OCI-LY7 (cell line): ENCODE measurements at regions not wholly inside any gene's neighbourhood (a gene's known extent, or its start where the extent isn't known, plus 50 kb on each side); places are given as distances from the start of the nearest gene placed in this dataset.

Experiments
- BruUV-seq: library from RNA; stranded (reverse); fragments of 400-500 nt; replicated peaks from 2 replicates; lab custom pipeline; 2021; lab: Mats Ljungman, UMichigan
- CTCF ChIA-PET: fragments of 300-600 bp; sonication (Branson Sonifier 250); formaldehyde crosslinking; loops from one replicate; lab custom pipeline; 2022; ENCODE audit warnings: antibody characterized with exemption; ENCODE audit not compliant: unreplicated experiment; lab: Charles Lee
- POLR2A ChIA-PET: fragments of 300-600 bp; sonication (Branson Sonifier 250); formaldehyde crosslinking; loops from one replicate; lab custom pipeline; 2022; ENCODE audit warnings: antibody characterized with exemption; lab: Charles Lee
- DNase-seq: peaks from one replicate; pipeline ENCODE4 v3.0.0-alpha.2; 2015; ENCODE audit warnings: low spot score
- H2AFZ ChIP-seq: fragments of 200-600 bp; sonication (generic), shearing (Covaris generic); 2 replicates; pipeline ENCODE4 v1.6.1; 2014; ENCODE audit warnings: mild to moderate bottlenecking, antibody characterized with exemption, low read length, moderate library complexity
- H3K27ac ChIP-seq: fragments of 200-600 bp; sonication (generic); 2 replicates; pipeline ENCODE4 v1.5.1; 2014; ENCODE audit warnings: mixed run types, low read depth, mild to moderate bottlenecking, moderate library complexity, low read length, inconsistent platforms; ENCODE audit not compliant: poor library complexity, severe bottlenecking
- H3K36me3 ChIP-seq: fragments of 200-600 bp; sonication (generic); 2 replicates; pipeline ENCODE4 v1.6.1; 2014; ENCODE audit warnings: mild to moderate bottlenecking, antibody characterized with exemption, low read length, moderate library complexity, mixed read lengths; ENCODE audit not compliant: insufficient read depth
- H3K4me1 ChIP-seq: fragments of 200-600 bp; sonication (generic); 2 replicates; pipeline ENCODE4 v1.5.1; 2014; ENCODE audit warnings: mild to moderate bottlenecking, low read length; ENCODE audit not compliant: insufficient read depth, poor library complexity, severe bottlenecking
- H3K4me2 ChIP-seq: fragments of 200-600 bp; sonication (generic); 2 replicates; pipeline ENCODE4 v1.6.1; 2014; ENCODE audit warnings: mild to moderate bottlenecking, low read length
- H3K4me3 ChIP-seq: fragments of 200-600 bp; sonication (generic); 2 replicates; pipeline ENCODE4 v1.5.1; 2014; ENCODE audit warnings: mild to moderate bottlenecking, low read depth, low read length; ENCODE audit not compliant: poor library complexity, severe bottlenecking
- H3K79me2 ChIP-seq: fragments of 200-600 bp; sonication (generic); 2 replicates; pipeline ENCODE4 v1.6.1; 2016; ENCODE audit warnings: low read depth, mild to moderate bottlenecking, low read length, moderate library complexity, mixed read lengths; ENCODE audit not compliant: insufficient read depth
- H3K9me2 ChIP-seq: fragments of 200-600 bp; sonication (generic); 2 replicates; pipeline ENCODE4 v1.6.1; 2016; ENCODE audit warnings: mild to moderate bottlenecking, low read length, mixed read lengths; ENCODE audit not compliant: insufficient read depth
- H3K9me3 ChIP-seq: fragments of 200-600 bp; sonication (generic); 2 replicates; pipeline ENCODE4 v1.6.1; 2014; ENCODE audit warnings: mild to moderate bottlenecking, mixed run types, low read length, mixed read lengths
- H4K20me1 ChIP-seq: fragments of 200-600 bp; sonication (generic); 2 replicates; pipeline ENCODE4 v1.6.1; 2014; ENCODE audit warnings: mild to moderate bottlenecking, antibody characterized with exemption, low read length, moderate library complexity, mixed read lengths; ENCODE audit not compliant: insufficient read depth
- EZH2phosphoT487 ChIP-seq: fragments of 200-600 bp; sonication (generic); IDR thresholded peaks from 2 replicates; pipeline ENCODE4 v1.6.1; 2018; ENCODE audit warnings: low read depth, borderline replicate concordance, mild to moderate bottlenecking, mixed run types, antibody characterized with exemption, low read length, moderate library complexity, mixed read lengths
- intact Hi-C: fragments of 100-400 bp; cut with micrococcal nuclease; formaldehyde crosslinking; loops from one replicate; pipeline ENCODE4 v1.10.0; 2022; ENCODE audit not compliant: unreplicated experiment
- TF ChIP-seq, protein P1 (sequence below): fragments of 200-600 bp; sonication (generic); conservative IDR thresholded peaks from 2 replicates; pipeline ENCODE4 v1.5.1; 2014; ENCODE audit warnings: mild to moderate bottlenecking, antibody characterized with exemption, low read length, moderate library complexity, mixed read lengths

- DNase-seq: no peak
- Histone ChIP-seq H2AFZ (no peak overlapping the region), H3K4me3 (no peak overlapping the region), H3K27ac (no peak overlapping the region), H3K4me1 (no peaks in the 10 kb centered on the region), H3K4me2 (no peak overlapping the region), H3K36me3 (no peaks in the 10 kb centered on the region), H3K9me3 (no peaks in the 10 kb centered on the region), H3K79me2 (no peaks in the 10 kb centered on the region), H3K9me2 (no peaks in the 10 kb centered on the region), H4K20me1 (no peaks in the 10 kb centered on the region)
- no TSS peak for BruUV-seq
- ChIA-PET CTCF (no interaction called here), POLR2A (no interaction called here)
- TF ChIP-seq, protein P1, sequence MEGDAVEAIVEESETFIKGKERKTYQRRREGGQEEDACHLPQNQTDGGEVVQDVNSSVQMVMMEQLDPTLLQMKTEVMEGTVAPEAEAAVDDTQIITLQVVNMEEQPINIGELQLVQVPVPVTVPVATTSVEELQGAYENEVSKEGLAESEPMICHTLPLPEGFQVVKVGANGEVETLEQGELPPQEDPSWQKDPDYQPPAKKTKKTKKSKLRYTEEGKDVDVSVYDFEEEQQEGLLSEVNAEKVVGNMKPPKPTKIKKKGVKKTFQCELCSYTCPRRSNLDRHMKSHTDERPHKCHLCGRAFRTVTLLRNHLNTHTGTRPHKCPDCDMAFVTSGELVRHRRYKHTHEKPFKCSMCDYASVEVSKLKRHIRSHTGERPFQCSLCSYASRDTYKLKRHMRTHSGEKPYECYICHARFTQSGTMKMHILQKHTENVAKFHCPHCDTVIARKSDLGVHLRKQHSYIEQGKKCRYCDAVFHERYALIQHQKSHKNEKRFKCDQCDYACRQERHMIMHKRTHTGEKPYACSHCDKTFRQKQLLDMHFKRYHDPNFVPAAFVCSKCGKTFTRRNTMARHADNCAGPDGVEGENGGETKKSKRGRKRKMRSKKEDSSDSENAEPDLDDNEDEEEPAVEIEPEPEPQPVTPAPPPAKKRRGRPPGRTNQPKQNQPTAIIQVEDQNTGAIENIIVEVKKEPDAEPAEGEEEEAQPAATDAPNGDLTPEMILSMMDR: no peak
- TF ChIP-seq EZH2phosphoT487: no peak
- intact Hi-C loops: no loop called here
Measured at GRCh38 chr10:55024713-55025112, 223.7 kb upstream of the PCDH15 start.

DNA sequence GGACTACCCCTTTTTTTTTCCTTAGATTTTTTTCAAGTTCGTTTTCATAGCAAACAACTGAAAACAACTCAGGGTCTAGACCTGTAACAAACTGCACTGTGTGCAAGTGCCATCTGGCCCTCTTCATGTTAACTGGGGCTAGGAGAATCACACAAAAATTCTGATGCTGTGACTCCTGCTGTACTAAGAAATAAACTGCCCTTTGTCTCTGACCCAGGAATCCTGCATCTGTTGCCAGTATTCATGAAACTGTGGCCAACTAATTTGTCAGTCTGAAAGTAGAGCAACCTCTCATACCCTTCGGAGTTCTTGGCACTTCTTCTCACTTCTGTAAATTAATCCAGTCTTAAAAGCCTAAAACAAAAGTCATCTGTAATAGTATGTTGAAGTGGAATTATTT, 218.4 kb upstream of the PCDH15 start:
- TF ChIP-seq EZH2phosphoT487: no peak
- TF ChIP-seq, protein P1: no peak
- no TSS peak for BruUV-seq
- CTCF ChIA-PET: no interaction called here

GRCh38 chr10:55013318-55013717, 212.3 kb upstream of the PCDH15 start:
- Histone ChIP-seq H3K4me2 (no peak overlapping the region), H3K9me2 (no peaks in the 10 kb centered on the region), H3K27ac (no peak overlapping the region), H3K4me1 (no peaks in the 10 kb centered on the region), H2AFZ (no peak overlapping the region), H4K20me1 (no peaks in the 10 kb centered on the region), H3K79me2 (no peaks in the 10 kb centered on the region), H3K4me3 (no peak overlapping the region), H3K9me3 (no peaks in the 10 kb centered on the region), H3K36me3 (no peaks in the 10 kb centered on the region)
- no TSS peak for BruUV-seq
- no peak for TF ChIP-seq EZH2phosphoT487
- TF ChIP-seq, protein P1: no peak
- intact Hi-C loops: no loop called here
- ChIA-PET POLR2A (no interaction called here), CTCF (no interaction called here)
- no peak for DNase-seq

More for the DNA sequence above, 218.4 kb upstream of the PCDH15 start:
- H3K36me3 ChIP-seq: no peaks in the 10 kb centered on the region
- POLR2A ChIA-PET: no interaction called here
- no peak for DNase-seq
- H3K4me2 ChIP-seq: no peak overlapping the region
- no peaks in the 10 kb centered on the region for H3K4me1 ChIP-seq
- intact Hi-C loops: no loop called here
- H3K4me3 ChIP-seq: no peak overlapping the region
- H3K9me3 ChIP-seq: no peaks in the 10 kb centered on the region
- no peaks in the 10 kb centered on the region for H4K20me1 ChIP-seq
- no peaks in the 10 kb centered on the region for H3K9me2 ChIP-seq
- H3K79me2 ChIP-seq: no peaks in the 10 kb centered on the region
- no peak overlapping the region for H2AFZ ChIP-seq
- H3K27ac ChIP-seq: no peak overlapping the region
